ENCODE measurements at regions not wholly inside any gene's neighbourhood (a gene's known extent, or its start where the extent isn't known, plus 50 kb on each side); places are given as distances from the start of the nearest gene placed in this dataset.

- no peak for TF ChIP-seq CTCF (IDR thresholded peaks at IDR 0.05)
- Mint-ChIP-seq H3K4me3 (no peak overlapping the region), H3K27me3 (no peaks in the 10 kb centered on the region), H3K9me3 (peaks cover 7% of the 10 kb centered on the region), H3K4me1 (peaks cover 61% of the 10 kb centered on the region), H3K27ac (no peak overlapping the region), H3K36me3 (ENCODE audit: low read depth) (peaks cover 13% of the 10 kb centered on the region)
- POLR2A ChIA-PET: interaction anchor here (0.8 to 9.1 kb wide), 11 partner anchors 11 to 1769 kb away, joined by 3 to 334 read pairs (median 85); a partner anchor contains a TSS
- DNase-seq (no peak), ATAC-seq (ENCODE audit: low read depth) (no peak)
- intact Hi-C loops (cut with micrococcal nuclease): no loop called here
- CTCF ChIA-PET: interaction anchor here (0.9 to 4.0 kb wide), 3 partner anchors 40 to 84 kb away, joined by 3 to 27 read pairs (median 7); a partner anchor contains a TSS
These were observed 100.0 kb downstream of the OR2B2 start for GRCh38 chr6:27812078-27812804.

GRCh38 chr6:27811451-27811772 is 100.8 kb downstream of the OR2B2 start:
- CTCF ChIA-PET: interaction anchor here (0.9 to 4.0 kb wide), 3 partner anchors 39 to 84 kb away, joined by 3 to 27 read pairs (median 7); a partner anchor contains a TSS
- peaks cover 11% of the 10 kb centered on the region for H3K9me3 Mint-ChIP-seq
- H3K27ac Mint-ChIP-seq: peak overlapping the region; percentile 97
- ATAC-seq (ENCODE audit: low read depth) (no peak), DNase-seq (no peak)
- POLR2A ChIA-PET: interaction anchor here (0.7 to 9.1 kb wide), 17 partner anchors 11 to 1791 kb away, joined by 3 to 334 read pairs (median 26); a partner anchor contains a TSS
- no peaks in the 10 kb centered on the region for H3K27me3 Mint-ChIP-seq
- peaks cover 13% of the 10 kb centered on the region for H3K36me3 Mint-ChIP-seq (ENCODE audit: low read depth)
- intact Hi-C loops (cut with micrococcal nuclease): no loop called here
- peaks cover 66% of the 10 kb centered on the region for H3K4me1 Mint-ChIP-seq
- peak overlapping the region; percentile 93 for H3K4me3 Mint-ChIP-seq
- TF ChIP-seq CTCF (IDR thresholded peaks at IDR 0.05): no peak

- ATAC-seq (ENCODE audit: low read depth): no peak
- intact Hi-C loops (cut with micrococcal nuclease): loop anchor here (1.0 kb wide), 4 partner anchors 26 to 82 kb away; a partner anchor contains a TSS
- H3K9me3 Mint-ChIP-seq: peaks cover 11% of the 10 kb centered on the region
- peaks cover 65% of the 10 kb centered on the region for H3K4me1 Mint-ChIP-seq
- no peaks in the 10 kb centered on the region for H3K27me3 Mint-ChIP-seq
- H3K27ac Mint-ChIP-seq: peak overlapping the region; percentile 97
- DNase-seq: no peak
- CTCF ChIA-PET: interaction anchor here (1.3 to 4.0 kb wide), 8 partner anchors 13 to 634 kb away, joined by 4 to 27 read pairs (median 9); a partner anchor contains a TSS
- peaks cover 13% of the 10 kb centered on the region for H3K36me3 Mint-ChIP-seq (ENCODE audit: low read depth)
- no peak for TF ChIP-seq CTCF (IDR thresholded peaks at IDR 0.05)
- POLR2A ChIA-PET: interaction anchor here (0.6 to 9.1 kb wide), 33 partner anchors 8 to 1791 kb away, joined by 3 to 334 read pairs (median 10); a partner anchor contains a TSS
- H3K4me3 Mint-ChIP-seq: peak overlapping the region; percentile 93
These were observed 101.3 kb downstream of the OR2B2 start for GRCh38 chr6:27810768-27811450.

GRCh38 chr6:27809939-27810767 is 102.0 kb downstream of the OR2B2 start:
- peaks cover 13% of the 10 kb centered on the region for H3K36me3 Mint-ChIP-seq (ENCODE audit: low read depth)
- peak overlapping the region; percentile 93 for H3K4me3 Mint-ChIP-seq
- ChIA-PET POLR2A (interaction anchor here (0.6 to 9.1 kb wide), 47 partner anchors 9 to 1818 kb away, joined by 3 to 334 read pairs (median 7); a partner anchor contains a TSS), CTCF (interaction anchor here (0.9 to 4.0 kb wide), 11 partner anchors 11 to 1788 kb away, joined by 3 to 27 read pairs (median 4); a partner anchor contains a TSS)
- no peak for TF ChIP-seq CTCF (IDR thresholded peaks at IDR 0.05)
- peak; percentile 68 for DNase-seq
- H3K27ac Mint-ChIP-seq: peak overlapping the region; percentile 97
- peak; percentile 59 for ATAC-seq (ENCODE audit: low read depth)
- intact Hi-C loops (cut with micrococcal nuclease): loop anchor here (1.0 to 10.0 kb wide), 6 partner anchors 27 to 1778 kb away; a partner anchor contains a TSS
- peaks cover 59% of the 10 kb centered on the region for H3K4me1 Mint-ChIP-seq
- no peaks in the 10 kb centered on the region for H3K27me3 Mint-ChIP-seq
- peaks cover 11% of the 10 kb centered on the region for H3K9me3 Mint-ChIP-seq
